ENCODE measurements at regions not wholly inside any gene's neighbourhood (a gene's known extent, or its start where the extent isn't known, plus 50 kb on each side); places are given as distances from the start of the nearest gene placed in this dataset.
"Not testable (repeated sequence)": the region's sequence is repeated elsewhere in the genome, so short reads cannot be mapped to it uniquely, and the experiment has no call there.

GRCh38 chr7:53350241-53350640, 314.8 kb downstream of the POM121L12 start:
- Histone ChIP-seq H3K36me3 (ENCODE audit: control insufficient read depth in 1 of 2, insufficient read depth in 2 of 2, low read length in 2 of 2) (no peaks in the 10 kb centered on the region), H3K27ac (ENCODE audit: low read depth, low read length) (no peak overlapping the region), H3K27me3 (ENCODE audit: control insufficient read depth in 1 of 2, insufficient read depth in 2 of 2, low read length in 2 of 2) (no peaks in the 10 kb centered on the region), H3K9ac (ENCODE audit: low read depth in 1 of 2, low read length in 2 of 2) (no peak overlapping the region), H3K4me1 (ENCODE audit: control insufficient read depth in 1 of 2, insufficient read depth in 2 of 2, low read length in 2 of 2) (no peaks in the 10 kb centered on the region), H3K4me3 (ENCODE audit: low read depth in 1 of 2, low read length in 2 of 2) (no peak overlapping the region), H3K9me3 (ENCODE audit: control insufficient read depth in 1 of 2, low read length in 2 of 2) (peaks cover 3 to 8% of the 10 kb centered on the region in 2 donors)

- Histone ChIP-seq H3K27me3 (ENCODE audit: control insufficient read depth in 1 of 2, insufficient read depth in 2 of 2, low read length in 2 of 2) (no peaks in the 10 kb centered on the region), H3K27ac (ENCODE audit: low read depth, low read length) (no peak overlapping the region), H3K4me1 (ENCODE audit: control insufficient read depth in 1 of 2, insufficient read depth in 2 of 2, low read length in 2 of 2) (no peaks in the 10 kb centered on the region), H3K9ac (ENCODE audit: low read depth in 1 of 2, low read length in 2 of 2) (no peak overlapping the region), H3K4me3 (ENCODE audit: low read depth in 1 of 2, low read length in 2 of 2) (no peak overlapping the region), H3K36me3 (ENCODE audit: control insufficient read depth in 1 of 2, insufficient read depth in 2 of 2, low read length in 2 of 2) (no peaks in the 10 kb centered on the region), H3K9me3 (ENCODE audit: control insufficient read depth in 1 of 2, low read length in 2 of 2) (peaks cover 7 to 8% of the 10 kb centered on the region in 2 donors)
Measured at GRCh38 chr7:53351681-53352080, 316.2 kb downstream of the POM121L12 start.

- Histone ChIP-seq H3K36me3 (ENCODE audit: control insufficient read depth in 1 of 2, insufficient read depth in 2 of 2, low read length in 2 of 2) (no peaks in the 10 kb centered on the region), H3K27me3 (ENCODE audit: control insufficient read depth in 1 of 2, insufficient read depth in 2 of 2, low read length in 2 of 2) (no peaks in the 10 kb centered on the region), H3K4me3 (ENCODE audit: low read depth in 1 of 2, low read length in 2 of 2) (no peak overlapping the region), H3K9ac (ENCODE audit: low read depth in 1 of 2, low read length in 2 of 2) (no peak overlapping the region), H3K4me1 (ENCODE audit: control insufficient read depth in 1 of 2, insufficient read depth in 2 of 2, low read length in 2 of 2) (no peaks in the 10 kb centered on the region), H3K9me3 (ENCODE audit: control insufficient read depth in 1 of 2, low read length in 2 of 2) (peaks cover 0 to 9% of the 10 kb centered on the region in 2 donors), H3K27ac (ENCODE audit: low read depth, low read length) (no peak overlapping the region)
Measured at GRCh38 chr7:53358269-53358668, 322.8 kb downstream of the POM121L12 start.

- Histone ChIP-seq H3K27ac (ENCODE audit: low read depth, low read length) (no peak overlapping the region), H3K9ac (ENCODE audit: low read depth in 1 of 2, low read length in 2 of 2) (no peak overlapping the region), H3K4me3 (ENCODE audit: low read depth in 1 of 2, low read length in 2 of 2) (no peak overlapping the region), H3K27me3 (ENCODE audit: control insufficient read depth in 1 of 2, insufficient read depth in 2 of 2, low read length in 2 of 2) (no peaks in the 10 kb centered on the region), H3K9me3 (ENCODE audit: control insufficient read depth in 1 of 2, low read length in 2 of 2) (peaks cover 10 to 18% of the 10 kb centered on the region in 2 donors), H3K4me1 (ENCODE audit: control insufficient read depth in 1 of 2, insufficient read depth in 2 of 2, low read length in 2 of 2) (no peaks in the 10 kb centered on the region), H3K36me3 (ENCODE audit: control insufficient read depth in 1 of 2, insufficient read depth in 2 of 2, low read length in 2 of 2) (no peaks in the 10 kb centered on the region)
Measured at GRCh38 chr7:53383131-53383530, 347.7 kb downstream of the POM121L12 start.

GRCh38 chr7:53385239-53385638, 349.8 kb downstream of the POM121L12 start:
- H3K36me3 ChIP-seq (ENCODE audit: control insufficient read depth in 1 of 2, insufficient read depth in 2 of 2, low read length in 2 of 2), result not testable (repeated sequence)

GRCh38 chr7:53387515-53387914, 352.1 kb downstream of the POM121L12 start:
- Histone ChIP-seq H3K4me1 (ENCODE audit: control insufficient read depth in 1 of 2, insufficient read depth in 2 of 2, low read length in 2 of 2) (no peaks in the 10 kb centered on the region), H3K27me3 (ENCODE audit: control insufficient read depth in 1 of 2, insufficient read depth in 2 of 2, low read length in 2 of 2) (no peaks in the 10 kb centered on the region), H3K9me3 (ENCODE audit: control insufficient read depth in 1 of 2, low read length in 2 of 2) (peaks cover 10% of the 10 kb centered on the region in 2 donors), H3K9ac (ENCODE audit: low read depth in 1 of 2, low read length in 2 of 2) (no peak overlapping the region), H3K27ac (ENCODE audit: low read depth, low read length) (no peak overlapping the region), H3K36me3 (ENCODE audit: control insufficient read depth in 1 of 2, insufficient read depth in 2 of 2, low read length in 2 of 2) (no peaks in the 10 kb centered on the region), H3K4me3 (ENCODE audit: low read depth in 1 of 2, low read length in 2 of 2) (no peak overlapping the region)

More at GRCh38 chr7:53385239-53385638, 349.8 kb downstream of the POM121L12 start:
- H3K9ac ChIP-seq (ENCODE audit: low read depth in 1 of 2, low read length in 2 of 2); H3K4me3 ChIP-seq (ENCODE audit: low read depth in 1 of 2, low read length in 2 of 2); H3K27me3 ChIP-seq (ENCODE audit: control insufficient read depth in 1 of 2, insufficient read depth in 2 of 2, low read length in 2 of 2); H3K27ac ChIP-seq (ENCODE audit: low read depth, low read length); H3K4me1 ChIP-seq (ENCODE audit: control insufficient read depth in 1 of 2, insufficient read depth in 2 of 2, low read length in 2 of 2): not testable (repeated sequence)
- H3K9me3 ChIP-seq (ENCODE audit: control insufficient read depth in 1 of 2, low read length in 2 of 2), result peaks cover 14 to 15% of the 10 kb centered on the region in 2 donors

GRCh38 chr7:53397911-53398310, 362.5 kb downstream of the POM121L12 start:
- H3K27ac ChIP-seq (ENCODE audit: low read depth, low read length), result no peak overlapping the region
- H3K36me3 ChIP-seq (ENCODE audit: control insufficient read depth in 1 of 2, insufficient read depth in 2 of 2, low read length in 2 of 2), result no peaks in the 10 kb centered on the region
- H3K4me3 ChIP-seq (ENCODE audit: low read depth in 1 of 2, low read length in 2 of 2), result no peak overlapping the region
- H3K9me3 ChIP-seq (ENCODE audit: control insufficient read depth in 1 of 2, low read length in 2 of 2), result peaks cover 4 to 14% of the 10 kb centered on the region in 2 donors
- no peaks in the 10 kb centered on the region for H3K4me1 ChIP-seq (ENCODE audit: control insufficient read depth in 1 of 2, insufficient read depth in 2 of 2, low read length in 2 of 2)
- no peaks in the 10 kb centered on the region for H3K27me3 ChIP-seq (ENCODE audit: control insufficient read depth in 1 of 2, insufficient read depth in 2 of 2, low read length in 2 of 2)
- H3K9ac ChIP-seq (ENCODE audit: low read depth in 1 of 2, low read length in 2 of 2), result no peak overlapping the region

GRCh38 chr7:53398566-53398965, 363.1 kb downstream of the POM121L12 start:
- Histone ChIP-seq H3K4me3 (ENCODE audit: low read depth in 1 of 2, low read length in 2 of 2) (no peak overlapping the region), H3K27me3 (ENCODE audit: control insufficient read depth in 1 of 2, insufficient read depth in 2 of 2, low read length in 2 of 2) (no peaks in the 10 kb centered on the region), H3K9me3 (ENCODE audit: control insufficient read depth in 1 of 2, low read length in 2 of 2) (peaks cover 4 to 14% of the 10 kb centered on the region in 2 donors), H3K27ac (ENCODE audit: low read depth, low read length) (no peak overlapping the region), H3K36me3 (ENCODE audit: control insufficient read depth in 1 of 2, insufficient read depth in 2 of 2, low read length in 2 of 2) (no peaks in the 10 kb centered on the region), H3K4me1 (ENCODE audit: control insufficient read depth in 1 of 2, insufficient read depth in 2 of 2, low read length in 2 of 2) (no peaks in the 10 kb centered on the region), H3K9ac (ENCODE audit: low read depth in 1 of 2, low read length in 2 of 2) (no peak overlapping the region)

GRCh38 chr7:53413021-53413420, 377.6 kb downstream of the POM121L12 start:
- H3K4me3 ChIP-seq (ENCODE audit: low read depth in 1 of 2, low read length in 2 of 2), result no peak overlapping the region
- peaks cover 0 to 6% of the 10 kb centered on the region in 2 donors for H3K9me3 ChIP-seq (ENCODE audit: control insufficient read depth in 1 of 2, low read length in 2 of 2)
- H3K9ac ChIP-seq (ENCODE audit: low read depth in 1 of 2, low read length in 2 of 2), result no peak overlapping the region
- no peaks in the 10 kb centered on the region for H3K4me1 ChIP-seq (ENCODE audit: control insufficient read depth in 1 of 2, insufficient read depth in 2 of 2, low read length in 2 of 2)
- H3K36me3 ChIP-seq (ENCODE audit: control insufficient read depth in 1 of 2, insufficient read depth in 2 of 2, low read length in 2 of 2), result no peaks in the 10 kb centered on the region
- no peaks in the 10 kb centered on the region for H3K27me3 ChIP-seq (ENCODE audit: control insufficient read depth in 1 of 2, insufficient read depth in 2 of 2, low read length in 2 of 2)
- H3K27ac ChIP-seq (ENCODE audit: low read depth, low read length), result no peak overlapping the region

- no peak overlapping the region for H3K9ac ChIP-seq (ENCODE audit: low read depth in 1 of 2, low read length in 2 of 2)
- no peaks in the 10 kb centered on the region for H3K27me3 ChIP-seq (ENCODE audit: control insufficient read depth in 1 of 2, insufficient read depth in 2 of 2, low read length in 2 of 2)
- H3K36me3 ChIP-seq (ENCODE audit: control insufficient read depth in 1 of 2, insufficient read depth in 2 of 2, low read length in 2 of 2), result no peaks in the 10 kb centered on the region
- no peaks in the 10 kb centered on the region for H3K4me1 ChIP-seq (ENCODE audit: control insufficient read depth in 1 of 2, insufficient read depth in 2 of 2, low read length in 2 of 2)
- H3K27ac ChIP-seq (ENCODE audit: low read depth, low read length), result no peak overlapping the region
- peaks cover 4 to 6% of the 10 kb centered on the region in 2 donors for H3K9me3 ChIP-seq (ENCODE audit: control insufficient read depth in 1 of 2, low read length in 2 of 2)
- no peak overlapping the region for H3K4me3 ChIP-seq (ENCODE audit: low read depth in 1 of 2, low read length in 2 of 2)
Measured at GRCh38 chr7:53415816-53416215, 380.4 kb downstream of the POM121L12 start.

All from duodenal mucosa (tissue), 2 donors.